HepG2 (cell line): ENCODE measurements at regions not wholly inside any gene's neighbourhood (a gene's known extent, or its start where the extent isn't known, plus 50 kb on each side); places are given as distances from the start of the nearest gene placed in this dataset.

ENCODE experiments used
- DNMT3B ChIP-seq: conservative IDR thresholded peaks from 2 replicates; pipeline ENCODE4 v1.6.1; 2016; ENCODE audit warnings: missing biosample characterization, control low read depth
- JARID2 ChIP-seq: sonication (generic); formaldehyde crosslinking; IDR thresholded peaks from 2 replicates; pipeline ENCODE4 v1.8.1; 2023; ENCODE audit warnings: missing genetic modification reagents, inconsistent platforms; ENCODE audit not compliant: insufficient replicate concordance
- MED13 ChIP-seq: sonication (generic); formaldehyde crosslinking; IDR thresholded peaks from 2 replicates; pipeline ENCODE4 v1.5.0; 2020; ENCODE audit warnings: missing genetic modification reagents
- NR1H2 ChIP-seq: sonication (generic); formaldehyde crosslinking; IDR thresholded peaks from 2 replicates; pipeline ENCODE4 v1.8.1; 2022; ENCODE audit warnings: low read depth, missing genetic modification reagents, borderline replicate concordance
- SIX4 ChIP-seq: sonication (generic); formaldehyde crosslinking; IDR thresholded peaks from 2 replicates; pipeline ENCODE4 v1.4.0; 2020; ENCODE audit warnings: missing genetic modification reagents
- SKIL ChIP-seq: sonication (generic); formaldehyde crosslinking; IDR thresholded peaks from 2 replicates; pipeline ENCODE4 v1.8.0; 2022; ENCODE audit warnings: missing genetic modification reagents, mild to moderate bottlenecking, moderate library complexity, borderline replicate concordance
- ZFP1 ChIP-seq: IDR thresholded peaks from 2 replicates; pipeline ENCODE4 v1.6.1; 2016
- ZFP90 ChIP-seq: sonication (generic); formaldehyde crosslinking; IDR thresholded peaks from 2 replicates; pipeline ENCODE4 v1.8.0; 2022; ENCODE audit warnings: missing genetic modification reagents, mild to moderate bottlenecking, inconsistent platforms, borderline replicate concordance
- ZMAT5 ChIP-seq: sonication (generic); formaldehyde crosslinking; IDR thresholded peaks from 2 replicates; pipeline ENCODE4 v1.5.0; 2020; ENCODE audit warnings: mild to moderate bottlenecking, low read depth, missing genetic modification reagents, borderline replicate concordance
- ZNF253 ChIP-seq: sonication (generic); formaldehyde crosslinking; IDR thresholded peaks from 2 replicates; pipeline ENCODE4 v1.8.0; 2022; ENCODE audit warnings: mild to moderate bottlenecking, missing genetic modification reagents, borderline replicate concordance
- ZNF383 ChIP-seq: sonication (generic); formaldehyde crosslinking; IDR thresholded peaks from 2 replicates; pipeline ENCODE4 v1.4.0; 2020; ENCODE audit warnings: missing genetic modification reagents, mild to moderate bottlenecking, borderline replicate concordance
- TF ChIP-seq, protein P1 (sequence below): sonication (generic); formaldehyde crosslinking; IDR thresholded peaks from 2 replicates; pipeline ENCODE4 v1.5.0; 2020; ENCODE audit warnings: missing genetic modification reagents
- TF ChIP-seq, protein P2 (sequence below): sonication (generic); formaldehyde crosslinking; IDR thresholded peaks from 2 replicates; pipeline ENCODE4 v1.5.0; 2020; ENCODE audit warnings: missing genetic modification reagents
- TF ChIP-seq, protein P3 (sequence below): sonication (generic); formaldehyde crosslinking; IDR thresholded peaks from 2 replicates; pipeline ENCODE4 v1.9.0; 2021; ENCODE audit warnings: missing genetic modification reagents, borderline replicate concordance
- TF ChIP-seq, protein P4 (sequence below): sonication (generic); formaldehyde crosslinking; IDR thresholded peaks from 2 replicates; pipeline ENCODE4 v1.8.1; 2023; ENCODE audit warnings: mild to moderate bottlenecking, missing genetic modification reagents

GRCh38 chr2:239574434-239575156, 173.8 kb upstream of the HDAC4 start (continued):
- TF ChIP-seq SKIL (CRISPR knock-in tag) (peak; percentile 78), DNMT3B (CRISPR knock-in tag) (no peak), ZFP90 (CRISPR knock-in tag) (peak; percentile 82; the same call in 1 of the 2 replicates), ZFP1 (CRISPR knock-in tag) (0 out of 2 replicates have a peak, but pooled peaks have one; percentile 48), NR1H2 (CRISPR knock-in tag) (no peak; the same call in 1 of the 2 replicates), ZNF383 (CRISPR knock-in tag) (no peak), MED13 (CRISPR knock-in tag) (no peak), ZNF253 (no peak), SIX4 (CRISPR knock-in tag) (no peak), JARID2 (CRISPR knock-in tag) (no peak), ZMAT5 (CRISPR knock-in tag) (no peak)
- TF ChIP-seq, protein P1, sequence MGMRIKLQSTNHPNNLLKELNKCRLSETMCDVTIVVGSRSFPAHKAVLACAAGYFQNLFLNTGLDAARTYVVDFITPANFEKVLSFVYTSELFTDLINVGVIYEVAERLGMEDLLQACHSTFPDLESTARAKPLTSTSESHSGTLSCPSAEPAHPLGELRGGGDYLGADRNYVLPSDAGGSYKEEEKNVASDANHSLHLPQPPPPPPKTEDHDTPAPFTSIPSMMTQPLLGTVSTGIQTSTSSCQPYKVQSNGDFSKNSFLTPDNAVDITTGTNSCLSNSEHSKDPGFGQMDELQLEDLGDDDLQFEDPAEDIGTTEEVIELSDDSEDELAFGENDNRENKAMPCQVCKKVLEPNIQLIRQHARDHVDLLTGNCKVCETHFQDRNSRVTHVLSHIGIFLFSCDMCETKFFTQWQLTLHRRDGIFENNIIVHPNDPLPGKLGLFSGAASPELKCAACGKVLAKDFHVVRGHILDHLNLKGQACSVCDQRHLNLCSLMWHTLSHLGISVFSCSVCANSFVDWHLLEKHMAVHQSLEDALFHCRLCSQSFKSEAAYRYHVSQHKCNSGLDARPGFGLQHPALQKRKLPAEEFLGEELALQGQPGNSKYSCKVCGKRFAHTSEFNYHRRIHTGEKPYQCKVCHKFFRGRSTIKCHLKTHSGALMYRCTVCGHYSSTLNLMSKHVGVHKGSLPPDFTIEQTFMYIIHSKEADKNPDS (CRISPR knock-in tag), result no peak
- TF ChIP-seq, protein P2, sequence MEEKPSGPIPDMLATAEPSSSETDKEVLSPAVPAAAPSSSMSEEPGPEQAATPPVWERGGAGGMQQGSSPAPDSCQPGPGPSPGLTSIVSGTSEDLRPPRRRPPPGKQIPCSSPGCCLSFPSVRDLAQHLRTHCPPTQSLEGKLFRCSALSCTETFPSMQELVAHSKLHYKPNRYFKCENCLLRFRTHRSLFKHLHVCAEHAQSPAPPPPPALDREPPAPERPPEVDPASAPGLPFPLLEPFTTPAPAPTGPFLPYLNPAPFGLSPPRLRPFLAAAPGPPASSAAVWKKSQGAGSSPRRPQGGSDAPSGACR (CRISPR knock-in tag), result 0 out of 2 replicates have a peak, but pooled peaks have one; percentile 44
- TF ChIP-seq, protein P3, sequence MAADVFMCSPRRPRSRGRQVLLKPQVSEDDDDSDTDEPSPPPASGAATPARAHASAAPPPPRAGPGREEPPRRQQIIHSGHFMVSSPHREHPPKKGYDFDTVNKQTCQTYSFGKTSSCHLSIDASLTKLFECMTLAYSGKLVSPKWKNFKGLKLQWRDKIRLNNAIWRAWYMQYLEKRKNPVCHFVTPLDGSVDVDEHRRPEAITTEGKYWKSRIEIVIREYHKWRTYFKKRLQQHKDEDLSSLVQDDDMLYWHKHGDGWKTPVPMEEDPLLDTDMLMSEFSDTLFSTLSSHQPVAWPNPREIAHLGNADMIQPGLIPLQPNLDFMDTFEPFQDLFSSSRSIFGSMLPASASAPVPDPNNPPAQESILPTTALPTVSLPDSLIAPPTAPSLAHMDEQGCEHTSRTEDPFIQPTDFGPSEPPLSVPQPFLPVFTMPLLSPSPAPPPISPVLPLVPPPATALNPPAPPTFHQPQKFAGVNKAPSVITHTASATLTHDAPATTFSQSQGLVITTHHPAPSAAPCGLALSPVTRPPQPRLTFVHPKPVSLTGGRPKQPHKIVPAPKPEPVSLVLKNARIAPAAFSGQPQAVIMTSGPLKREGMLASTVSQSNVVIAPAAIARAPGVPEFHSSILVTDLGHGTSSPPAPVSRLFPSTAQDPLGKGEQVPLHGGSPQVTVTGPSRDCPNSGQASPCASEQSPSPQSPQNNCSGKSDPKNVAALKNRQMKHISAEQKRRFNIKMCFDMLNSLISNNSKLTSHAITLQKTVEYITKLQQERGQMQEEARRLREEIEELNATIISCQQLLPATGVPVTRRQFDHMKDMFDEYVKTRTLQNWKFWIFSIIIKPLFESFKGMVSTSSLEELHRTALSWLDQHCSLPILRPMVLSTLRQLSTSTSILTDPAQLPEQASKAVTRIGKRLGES, result 0 out of 2 replicates have a peak, but pooled peaks have one; percentile 40
- TF ChIP-seq, protein P4, sequence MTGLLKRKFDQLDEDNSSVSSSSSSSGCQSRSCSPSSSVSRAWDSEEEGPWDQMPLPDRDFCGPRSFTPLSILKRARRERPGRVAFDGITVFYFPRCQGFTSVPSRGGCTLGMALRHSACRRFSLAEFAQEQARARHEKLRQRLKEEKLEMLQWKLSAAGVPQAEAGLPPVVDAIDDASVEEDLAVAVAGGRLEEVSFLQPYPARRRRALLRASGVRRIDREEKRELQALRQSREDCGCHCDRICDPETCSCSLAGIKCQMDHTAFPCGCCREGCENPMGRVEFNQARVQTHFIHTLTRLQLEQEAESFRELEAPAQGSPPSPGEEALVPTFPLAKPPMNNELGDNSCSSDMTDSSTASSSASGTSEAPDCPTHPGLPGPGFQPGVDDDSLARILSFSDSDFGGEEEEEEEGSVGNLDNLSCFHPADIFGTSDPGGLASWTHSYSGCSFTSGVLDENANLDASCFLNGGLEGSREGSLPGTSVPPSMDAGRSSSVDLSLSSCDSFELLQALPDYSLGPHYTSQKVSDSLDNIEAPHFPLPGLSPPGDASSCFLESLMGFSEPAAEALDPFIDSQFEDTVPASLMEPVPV (CRISPR knock-in tag), result 0 out of 2 replicates have a peak, but pooled peaks have one; percentile 77
